HepG2 (cell line): ENCODE measurements at regions not wholly inside any gene's neighbourhood (a gene's known extent, or its start where the extent isn't known, plus 50 kb on each side); places are given as distances from the start of the nearest gene placed in this dataset.

Experiments used
- ATAC-seq: fragments of 200-7000 bp; cut with Tn5 transposase; 3 replicates; pipeline ENCODE4 v1.9.1; 2020; ENCODE audit warnings: mild to moderate bottlenecking, moderate library complexity
- BruUV-seq: library from RNA; stranded (reverse); fragments of 400-500 nt; replicated peaks from 2 replicates; lab custom pipeline; 2021; lab: Mats Ljungman, UMichigan
- CTCF ChIA-PET: fragments of 300-600 bp; formaldehyde crosslinking; extraction: SDS; loops from one replicate; lab custom pipeline; 2021; ENCODE audit warnings: low total read pairs, inconsistent platforms, low intra/inter-chr PET ratio; lab: Yijun Ruan, JAX
- POLR2A ChIA-PET: fragments of 350-600 bp; sonication (Branson Sonifier 250); formaldehyde crosslinking; loops from one replicate; lab custom pipeline; 2020; ENCODE audit warnings: antibody characterized with exemption, inconsistent platforms; lab: Yijun Ruan, JAX
- DNase-seq: peaks from one replicate; pipeline ENCODE4 v3.0.0-alpha.2; 2015; ENCODE audit warnings: low spot score
- FAIRE-seq: peaks from 3 replicates; lab custom pipeline; 2011; peaks lifted over from hg19 to GRCh38; lab: Jason Lieb, UNC
- H2AFZ ChIP-seq: one replicate; pipeline ENCODE4 v1.6.1; 2011; ENCODE audit warnings: low read length, inconsistent platforms
- H3K27ac ChIP-seq: fragments of 300-600 bp; 3 replicates; pipeline ENCODE4 v1.8.0; 2011; ENCODE audit warnings: mixed run types, mild to moderate bottlenecking, mixed read lengths, low read length, inconsistent platforms; ENCODE audit not compliant: insufficient read depth; ENCODE audit errors: extremely low read length
- H3K27me3 ChIP-seq, 2 experiments: fragments of 200-600 bp in 1 of 2; 2 replicates in 1 of 2; 3 replicates in 1 of 2; pipeline versions ENCODE4 v1.6.0 to v1.8.0; 2011; ENCODE audit warnings: low read length in 2 of 2, mild to moderate bottlenecking in 2 of 2, moderate library complexity in 2 of 2, inconsistent platforms in 1 of 2; ENCODE audit not compliant: insufficient read depth in 2 of 2, control insufficient read depth in 1 of 2
- H3K36me3 ChIP-seq, 2 experiments: fragments of 200-600 bp in 1 of 2; replicated peaks in 1 of 2; 2 replicates in 1 of 2; 3 replicates in 1 of 2; pipeline versions ENCODE4 v1.5.1 to v1.8.0; 2011; ENCODE audit warnings: low read length in 2 of 2, inconsistent platforms in 1 of 2; ENCODE audit not compliant: insufficient read depth in 2 of 2, control insufficient read depth in 1 of 2
- H3K4me1 ChIP-seq: 2 replicates; pipeline ENCODE4 v1.5.1; 2012; ENCODE audit warnings: low read length, inconsistent platforms; ENCODE audit not compliant: insufficient read depth
- H3K4me2 ChIP-seq: 2 replicates; pipeline ENCODE4 v1.6.0; 2011; ENCODE audit warnings: low read depth, low read length, inconsistent platforms
- H3K4me3 ChIP-seq, 3 experiments: fragments of 200-600 bp in 1 of 3; sonication (generic), shearing (Covaris generic) in 1 of 3; replicated peaks in 1 of 3; 2 replicates each; pipeline ENCODE4 v1.5.1; 2011 to 2016; ENCODE audit warnings: low read length in 3 of 3, inconsistent platforms in 2 of 3, low read depth in 2 of 3, mild to moderate bottlenecking in 2 of 3, control low read depth in 1 of 3, mixed read lengths in 1 of 3; ENCODE audit not compliant: insufficient read depth in 1 of 3
- H3K79me2 ChIP-seq: one replicate; pipeline ENCODE4 v1.6.1; 2011; ENCODE audit warnings: low read length, inconsistent platforms; ENCODE audit not compliant: insufficient read depth
- H3K9ac ChIP-seq: 2 replicates; pipeline ENCODE4 v1.6.0; 2011; ENCODE audit warnings: mild to moderate bottlenecking, low read depth, low read length, inconsistent platforms; ENCODE audit not compliant: insufficient read depth
- H3K9me3 ChIP-seq: 2 replicates; pipeline ENCODE4 v1.5.1; 2012; ENCODE audit warnings: mild to moderate bottlenecking, low read length
- H4K20me1 ChIP-seq: 2 replicates; pipeline ENCODE4 v1.6.0; 2011; ENCODE audit warnings: inconsistent platforms, mild to moderate bottlenecking, low read length, moderate library complexity; ENCODE audit not compliant: insufficient read depth
- ARID3A ChIP-seq: IDR thresholded peaks from 2 replicates; pipeline ENCODE4 v1.6.1; 2012; ENCODE audit warnings: low read depth, low read length, improper control_type of control experiment
- ATF2 ChIP-seq: sonication (generic); formaldehyde crosslinking; IDR thresholded peaks from 2 replicates; pipeline ENCODE4 v1.4.0; 2020; ENCODE audit warnings: missing genetic modification reagents
- DMTF1 ChIP-seq: sonication (generic); formaldehyde crosslinking; IDR thresholded peaks from 2 replicates; pipeline ENCODE4 v1.4.0; 2020; ENCODE audit warnings: mild to moderate bottlenecking, missing genetic modification reagents
- FOXC1 ChIP-seq: sonication (generic); formaldehyde crosslinking; IDR thresholded peaks from 2 replicates; pipeline ENCODE4 v1.8.0; 2022; ENCODE audit warnings: mild to moderate bottlenecking, missing genetic modification reagents, borderline replicate concordance
- GLI4 ChIP-seq: sonication (generic); formaldehyde crosslinking; IDR thresholded peaks from 2 replicates; pipeline ENCODE4 v1.5.1; 2020; ENCODE audit warnings: missing genetic modification reagents, mild to moderate bottlenecking, moderate library complexity, borderline replicate concordance
- HOMEZ ChIP-seq: IDR thresholded peaks from 2 replicates; pipeline ENCODE4 v1.6.1; 2016; ENCODE audit warnings: low read depth
- MXD3 ChIP-seq: IDR thresholded peaks from 2 replicates; pipeline ENCODE4 v1.6.1; 2016; ENCODE audit warnings: mild to moderate bottlenecking, missing biosample characterization, missing genetic modification reagents
- PHF8 ChIP-seq: sonication (generic); formaldehyde crosslinking; IDR thresholded peaks from 2 replicates; pipeline ENCODE4 v1.5.0; 2020; ENCODE audit warnings: missing genetic modification reagents
- TBP ChIP-seq: sonication (generic); formaldehyde crosslinking; IDR thresholded peaks from 2 replicates; pipeline ENCODE4 v1.5.0; 2020; ENCODE audit warnings: missing genetic modification reagents
- ZBTB46 ChIP-seq: sonication (generic); formaldehyde crosslinking; IDR thresholded peaks from 2 replicates; pipeline ENCODE4 v1.4.0; 2020; ENCODE audit warnings: mild to moderate bottlenecking, missing genetic modification reagents, borderline replicate concordance
- ZNF30 ChIP-seq: sonication (generic); formaldehyde crosslinking; IDR thresholded peaks from 2 replicates; pipeline ENCODE4 v1.5.0; 2020; ENCODE audit warnings: mild to moderate bottlenecking, missing genetic modification reagents
- ZNF317 ChIP-seq: sonication (generic); formaldehyde crosslinking; IDR thresholded peaks from 2 replicates; pipeline ENCODE4 v1.5.0; 2020; ENCODE audit warnings: mild to moderate bottlenecking, missing genetic modification reagents
- ZNF556 ChIP-seq: sonication (generic); formaldehyde crosslinking; IDR thresholded peaks from 2 replicates; pipeline ENCODE4 v1.4.0; 2020; ENCODE audit warnings: mild to moderate bottlenecking, missing genetic modification reagents, borderline replicate concordance
- ZNF589 ChIP-seq: sonication (generic); formaldehyde crosslinking; conservative IDR thresholded peaks from 2 replicates; pipeline ENCODE4 v1.8.0; 2022; ENCODE audit warnings: mild to moderate bottlenecking, moderate library complexity, missing genetic modification reagents
- ZNF615 ChIP-seq: sonication (generic); formaldehyde crosslinking; IDR thresholded peaks from 2 replicates; pipeline ENCODE4 v1.5.0; 2020; ENCODE audit warnings: mild to moderate bottlenecking, missing genetic modification reagents, borderline replicate concordance
- ZNF720 ChIP-seq: sonication (generic); formaldehyde crosslinking; IDR thresholded peaks from 2 replicates; pipeline ENCODE4 v1.4.0; 2020; ENCODE audit warnings: missing genetic modification reagents
- ZNF891 ChIP-seq: sonication (generic); formaldehyde crosslinking; IDR thresholded peaks from 2 replicates; pipeline ENCODE4 v1.5.0; 2020; ENCODE audit warnings: mild to moderate bottlenecking, missing genetic modification reagents
- WGBS: methylation state at CpG from one replicate; pipeline ENCODE4 v1.1.6; 2017; ENCODE audit warnings: low lambda C conversion rate; 5-methylcytosine and 5-hydroxymethylcytosine counted together
- in situ Hi-C: cut with HindIII; loops from 2 replicates; pipeline ENCODE4 v1.10.0; 2017; ENCODE audit warnings: low pct_unique_long_range_greater_than_20kb; ENCODE audit not compliant: extremely low pct_ligation_motif_present
- intact Hi-C: fragments of 100-400 bp; cut with micrococcal nuclease; formaldehyde crosslinking; loops from one replicate; pipeline ENCODE4 v1.10.0; 2022; ENCODE audit not compliant: unreplicated experiment

- Histone ChIP-seq H3K9me3 (peaks cover 92% of the 10 kb centered on the region), H3K79me2 (no peaks in the 10 kb centered on the region), H3K27me3 (no peaks in the 10 kb centered on the region; a peak in 1 of 5 replicates), H2AFZ (no peak overlapping the region), H3K27ac (no peak overlapping the region), H3K4me2 (no peak overlapping the region), H3K4me1 (no peaks in the 10 kb centered on the region), H3K36me3 (no peaks in the 10 kb centered on the region), H3K4me3 (no peak overlapping the region), H4K20me1 (no peaks in the 10 kb centered on the region), H3K9ac (no peak overlapping the region)
- ChIA-PET CTCF (no interaction called here), POLR2A (no interaction called here)
- in situ Hi-C loops (no loop called here), intact Hi-C loops (no loop called here)
- under 1% methylated on average over 4 of the region's 4 CpGs for WGBS
- no peak for ATAC-seq
- FAIRE-seq: no peak
- no TSS peak for BruUV-seq
- DNase-seq: no peak
- TF ChIP-seq ZNF589: no peak
- TF ChIP-seq TBP: no peak
- TF ChIP-seq ZBTB46 (CRISPR knock-in tag): no peak
- no peak for TF ChIP-seq ZNF615 (CRISPR knock-in tag)
- no peak for TF ChIP-seq FOXC1
- no peak for TF ChIP-seq HOMEZ
- TF ChIP-seq ZNF317 (CRISPR knock-in tag): no peak
- TF ChIP-seq ATF2: no peak
- no peak for TF ChIP-seq ARID3A
- TF ChIP-seq ZNF30: no peak
- no peak for TF ChIP-seq DMTF1 (CRISPR knock-in tag)
- TF ChIP-seq ZNF556 (CRISPR knock-in tag): no peak
- no peak for TF ChIP-seq GLI4
- TF ChIP-seq PHF8: no peak
- no peak for TF ChIP-seq ZNF891 (CRISPR knock-in tag)
- no peak for TF ChIP-seq ZNF720 (CRISPR knock-in tag)
- TF ChIP-seq MXD3: no peak
Measured at GRCh38 chr19:30923621-30924020, 425.6 kb downstream of the TSHZ3 start.
